GM12873 (cell line): ENCODE measurements at regions not wholly inside any gene's neighbourhood (a gene's known extent, or its start where the extent isn't known, plus 50 kb on each side); places are given as distances from the start of the nearest gene placed in this dataset.

Experiments used
- TF ChIP-seq, protein P1 (sequence below): IDR thresholded peaks from 2 replicates; pipeline ENCODE4 v1.5.1; 2012; ENCODE audit warnings: low read depth, mild to moderate bottlenecking, moderate library complexity, low read length, control low read depth; ENCODE audit not compliant: insufficient read depth; ENCODE audit errors: missing control alignments

GRCh38 chr13:73481886-73482445 lies 423.2 kb downstream of the KLF5 start:
- TF ChIP-seq, protein P1, sequence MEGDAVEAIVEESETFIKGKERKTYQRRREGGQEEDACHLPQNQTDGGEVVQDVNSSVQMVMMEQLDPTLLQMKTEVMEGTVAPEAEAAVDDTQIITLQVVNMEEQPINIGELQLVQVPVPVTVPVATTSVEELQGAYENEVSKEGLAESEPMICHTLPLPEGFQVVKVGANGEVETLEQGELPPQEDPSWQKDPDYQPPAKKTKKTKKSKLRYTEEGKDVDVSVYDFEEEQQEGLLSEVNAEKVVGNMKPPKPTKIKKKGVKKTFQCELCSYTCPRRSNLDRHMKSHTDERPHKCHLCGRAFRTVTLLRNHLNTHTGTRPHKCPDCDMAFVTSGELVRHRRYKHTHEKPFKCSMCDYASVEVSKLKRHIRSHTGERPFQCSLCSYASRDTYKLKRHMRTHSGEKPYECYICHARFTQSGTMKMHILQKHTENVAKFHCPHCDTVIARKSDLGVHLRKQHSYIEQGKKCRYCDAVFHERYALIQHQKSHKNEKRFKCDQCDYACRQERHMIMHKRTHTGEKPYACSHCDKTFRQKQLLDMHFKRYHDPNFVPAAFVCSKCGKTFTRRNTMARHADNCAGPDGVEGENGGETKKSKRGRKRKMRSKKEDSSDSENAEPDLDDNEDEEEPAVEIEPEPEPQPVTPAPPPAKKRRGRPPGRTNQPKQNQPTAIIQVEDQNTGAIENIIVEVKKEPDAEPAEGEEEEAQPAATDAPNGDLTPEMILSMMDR = no peak

GRCh38 chr13:73480779-73481559 lies 422.2 kb downstream of the KLF5 start:
- TF ChIP-seq, protein P1 = no peak

DNA sequence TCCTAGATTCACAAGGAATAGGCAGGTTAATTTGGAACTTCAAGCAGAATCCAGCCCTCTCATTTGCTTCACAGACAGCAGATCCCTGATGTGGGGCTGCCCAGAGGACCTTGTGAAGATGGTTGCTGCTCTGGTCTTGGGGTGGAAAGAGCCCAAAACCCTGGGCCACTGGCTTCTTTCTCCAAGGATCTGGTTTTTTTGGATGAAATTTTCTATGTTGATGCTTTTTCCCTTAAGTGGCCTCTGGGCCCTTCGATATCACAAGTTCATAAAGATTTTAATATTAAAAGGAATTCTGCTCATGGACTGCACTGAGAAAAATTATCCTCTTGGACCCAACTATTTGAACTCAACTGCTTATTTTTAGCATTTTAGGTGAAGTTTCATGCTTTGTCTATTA lies 421.1 kb downstream of the KLF5 start:
- TF ChIP-seq, protein P1 = no peak

DNA sequence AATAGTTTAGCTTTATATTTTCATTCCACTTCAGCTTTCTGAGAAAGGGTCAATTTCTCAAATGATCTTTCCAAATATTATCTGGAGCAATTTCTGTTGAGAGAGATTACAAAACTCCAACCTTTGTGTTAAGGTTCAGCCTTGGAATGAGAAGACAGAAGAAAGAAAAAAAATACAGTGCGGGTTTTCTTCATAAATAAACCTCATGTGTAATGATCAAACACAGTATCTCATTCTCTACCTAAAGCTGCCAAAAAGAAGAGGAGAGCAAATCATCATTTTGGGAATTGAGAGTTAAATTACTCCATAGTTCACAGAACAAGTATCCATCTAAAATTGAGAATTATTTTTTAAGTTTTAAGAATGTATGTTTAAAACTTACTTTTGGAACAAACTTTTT lies 420.5 kb downstream of the KLF5 start:
- TF ChIP-seq, protein P1 = no peak

DNA sequence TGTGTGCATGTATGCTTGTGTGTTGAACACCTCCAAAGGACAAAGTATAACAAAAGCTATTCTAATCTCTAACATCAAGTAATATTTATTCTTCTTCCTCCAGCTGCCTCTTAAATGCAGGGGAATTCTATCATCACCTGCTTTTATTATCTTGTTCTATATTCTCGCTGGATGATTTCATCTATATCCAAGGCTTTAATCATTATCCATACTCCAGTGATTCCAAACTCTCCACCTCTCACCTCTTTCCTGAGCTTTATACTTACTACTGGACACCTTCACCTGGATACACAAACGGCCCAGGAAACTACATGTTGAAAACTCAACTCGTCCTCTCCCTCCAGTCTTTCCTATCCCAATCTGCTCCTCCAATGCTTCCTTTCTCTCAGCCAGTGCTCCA lies 418.6 kb downstream of the KLF5 start:
- TF ChIP-seq, protein P1 = no peak

DNA sequence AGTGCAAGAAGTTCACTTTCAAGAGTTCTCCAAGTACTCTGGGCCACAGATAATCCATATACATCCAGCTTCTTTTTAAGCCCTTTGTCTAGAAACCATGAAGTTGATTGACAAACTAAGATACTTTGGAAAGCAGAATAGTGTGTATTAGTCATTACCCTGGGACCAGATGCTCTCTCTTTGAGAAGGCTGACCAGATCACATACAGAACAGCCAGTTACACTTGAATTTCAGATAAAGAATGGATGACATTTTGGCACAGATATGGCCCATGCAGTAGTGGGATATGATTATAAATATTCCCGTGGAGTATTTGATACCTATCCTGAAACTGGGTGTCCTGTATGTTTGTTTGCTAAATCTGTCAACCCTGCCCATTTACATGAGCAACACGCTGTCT lies 414.2 kb downstream of the KLF5 start:
- TF ChIP-seq, protein P1 = no peak

DNA sequence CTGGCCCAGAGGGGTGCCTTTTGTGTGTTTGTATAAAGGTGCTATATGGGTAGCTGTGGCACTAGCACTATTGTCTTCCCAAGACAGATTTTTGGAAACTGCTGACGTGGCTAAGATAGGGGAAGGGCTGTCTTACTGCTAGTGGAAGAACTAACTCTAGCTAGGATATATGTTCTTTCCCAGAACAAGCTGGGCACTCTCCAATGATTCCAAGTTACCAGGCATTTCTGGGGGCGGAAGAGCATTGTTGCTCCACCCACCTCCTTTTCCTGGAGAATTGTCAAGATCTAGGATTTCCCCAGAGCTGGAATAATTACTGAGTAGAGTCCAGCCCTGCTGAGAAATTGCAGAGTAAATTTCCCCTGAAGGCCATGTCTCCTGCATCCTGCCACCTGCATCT lies 408.3 kb downstream of the KLF5 start:
- TF ChIP-seq, protein P1 = no peak
